K562 (cell line): ENCODE measurements at regions not wholly inside any gene's neighbourhood (a gene's known extent, or its start where the extent isn't known, plus 50 kb on each side); places are given as distances from the start of the nearest gene placed in this dataset.

Experiments used
- ATF1 ChIP-seq, 2 experiments: fragments of 450-650 bp in 1 of 2; IDR thresholded peaks; 2 replicates each; pipeline ENCODE4 v1.6.1; 2016; ENCODE audit warnings: missing compliant biosample characterization in 1 of 2, missing genetic modification characterization in 1 of 2
- E2F3 ChIP-seq: fragments of 250-450 bp; sonication (Bioruptor Pico); IDR thresholded peaks from 2 replicates; pipeline ENCODE4 v1.4.0; 2020; ENCODE audit warnings: mild to moderate bottlenecking
- MCM7 ChIP-seq, 2 experiments: fragments of 450-650 bp; IDR thresholded peaks; 2 replicates each; pipeline ENCODE4 v1.6.1; 2016 to 2018
- PRPF4 ChIP-seq: fragments of 200-400 bp; formaldehyde crosslinking; IDR thresholded peaks from one replicate; pipeline ENCODE4 v1.6.1; 2017; ENCODE audit warnings: low read length, low read depth, mild to moderate bottlenecking; ENCODE audit not compliant: insufficient read depth, poor library complexity, severe bottlenecking
- SMAD4 ChIP-seq: fragments of 250-450 bp; sonication (Bioruptor Pico); conservative IDR thresholded peaks from 2 replicates; pipeline ENCODE4 v1.8.0; 2021; ENCODE audit warnings: inconsistent platforms, mild to moderate bottlenecking, moderate library complexity
- SRSF1 ChIP-seq: fragments of 200-400 bp; formaldehyde crosslinking; IDR thresholded peaks from 2 replicates; pipeline ENCODE4 v1.6.1; 2017; ENCODE audit warnings: mild to moderate bottlenecking, low read depth, low read length, moderate library complexity
- TFAM ChIP-seq: fragments of 250-450 bp; sonication (Bioruptor Pico); conservative IDR thresholded peaks from 2 replicates; pipeline ENCODE4 v1.5.0; 2021; ENCODE audit warnings: mild to moderate bottlenecking, moderate library complexity
- ZFP1 ChIP-seq: fragments of 450-650 bp; formaldehyde crosslinking; IDR thresholded peaks from 2 replicates; pipeline ENCODE4 v1.4.0; 2020; ENCODE audit warnings: mild to moderate bottlenecking, mixed read lengths
- ZNF561 ChIP-seq: fragments of 450-650 bp; formaldehyde crosslinking; conservative IDR thresholded peaks from 2 replicates; pipeline ENCODE4 v1.4.0; 2020; ENCODE audit warnings: mild to moderate bottlenecking, moderate library complexity
- ZNF79 ChIP-seq: fragments of 250-450 bp; sonication (Bioruptor Pico); IDR thresholded peaks from 2 replicates; pipeline ENCODE4 v1.4.0; 2020; ENCODE audit warnings: low read depth, mild to moderate bottlenecking, moderate library complexity
- TF ChIP-seq, protein P1 (sequence below), 2 experiments: fragments of 450-650 bp; formaldehyde crosslinking in 1 of 2; IDR thresholded peaks; 2 replicates each; pipeline versions ENCODE4 v1.4.0 to v1.6.1; 2014 to 2020; ENCODE audit warnings: mild to moderate bottlenecking in 2 of 2, borderline replicate concordance in 1 of 2, low read depth in 1 of 2

DNA sequence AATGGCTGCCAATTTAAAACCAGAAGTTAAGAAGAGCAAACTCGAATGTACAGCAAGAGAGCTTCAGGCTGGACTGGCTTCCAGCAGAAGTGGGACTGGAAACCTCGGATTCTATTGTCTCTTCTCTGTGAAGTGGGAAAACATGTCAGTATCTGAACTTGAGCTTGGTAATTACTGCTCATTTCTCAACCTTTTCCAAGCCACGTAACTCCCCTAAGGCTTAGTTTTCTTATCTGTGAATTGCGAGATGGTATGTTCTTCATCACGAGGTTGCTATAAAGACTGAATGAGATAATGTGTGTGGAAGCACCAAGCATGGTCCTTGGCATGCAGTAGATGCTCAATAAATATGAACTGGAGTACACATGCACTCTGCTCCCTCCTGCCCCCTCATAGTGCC is 259.4 kb upstream of the SPRED2 start (continued):
- TF ChIP-seq, protein P1, sequence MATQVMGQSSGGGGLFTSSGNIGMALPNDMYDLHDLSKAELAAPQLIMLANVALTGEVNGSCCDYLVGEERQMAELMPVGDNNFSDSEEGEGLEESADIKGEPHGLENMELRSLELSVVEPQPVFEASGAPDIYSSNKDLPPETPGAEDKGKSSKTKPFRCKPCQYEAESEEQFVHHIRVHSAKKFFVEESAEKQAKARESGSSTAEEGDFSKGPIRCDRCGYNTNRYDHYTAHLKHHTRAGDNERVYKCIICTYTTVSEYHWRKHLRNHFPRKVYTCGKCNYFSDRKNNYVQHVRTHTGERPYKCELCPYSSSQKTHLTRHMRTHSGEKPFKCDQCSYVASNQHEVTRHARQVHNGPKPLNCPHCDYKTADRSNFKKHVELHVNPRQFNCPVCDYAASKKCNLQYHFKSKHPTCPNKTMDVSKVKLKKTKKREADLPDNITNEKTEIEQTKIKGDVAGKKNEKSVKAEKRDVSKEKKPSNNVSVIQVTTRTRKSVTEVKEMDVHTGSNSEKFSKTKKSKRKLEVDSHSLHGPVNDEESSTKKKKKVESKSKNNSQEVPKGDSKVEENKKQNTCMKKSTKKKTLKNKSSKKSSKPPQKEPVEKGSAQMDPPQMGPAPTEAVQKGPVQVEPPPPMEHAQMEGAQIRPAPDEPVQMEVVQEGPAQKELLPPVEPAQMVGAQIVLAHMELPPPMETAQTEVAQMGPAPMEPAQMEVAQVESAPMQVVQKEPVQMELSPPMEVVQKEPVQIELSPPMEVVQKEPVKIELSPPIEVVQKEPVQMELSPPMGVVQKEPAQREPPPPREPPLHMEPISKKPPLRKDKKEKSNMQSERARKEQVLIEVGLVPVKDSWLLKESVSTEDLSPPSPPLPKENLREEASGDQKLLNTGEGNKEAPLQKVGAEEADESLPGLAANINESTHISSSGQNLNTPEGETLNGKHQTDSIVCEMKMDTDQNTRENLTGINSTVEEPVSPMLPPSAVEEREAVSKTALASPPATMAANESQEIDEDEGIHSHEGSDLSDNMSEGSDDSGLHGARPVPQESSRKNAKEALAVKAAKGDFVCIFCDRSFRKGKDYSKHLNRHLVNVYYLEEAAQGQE (IDR thresholded peaks at IDR 0.05; ENCODE audit: borderline replicate concordance): no peak
- TF ChIP-seq, protein P1 (CRISPR knock-in tag; IDR thresholded peaks at IDR 0.05; ENCODE audit: low read depth): no peak
- TF ChIP-seq ZFP1 (no peak), E2F3 (no peak), ATF1 (CRISPR knock-in tag; IDR thresholded peaks at IDR 0.05) (no peak), ATF1 (tag; IDR thresholded peaks at IDR 0.05) (no peak), ZNF79 (CRISPR knock-in tag) (no peak), TFAM (no peak), SRSF1 (no peak), MCM7 (IDR thresholded peaks at IDR 0.05) (no peak), ZNF561 (CRISPR knock-in tag) (no peak), PRPF4 (no peak), SMAD4 (no peak)
- TF ChIP-seq, all 486 proteins: peak for 0
